Upper lobe of right lung (tissue), 1 donor: ENCODE measurements at regions not wholly inside any gene's neighbourhood (a gene's known extent, or its start where the extent isn't known, plus 50 kb on each side); places are given as distances from the start of the nearest gene placed in this dataset.

Experiments used
- ATAC-seq: fragments of 200-7000 bp; cut with Tn5 transposase; one replicate; pipeline ENCODE4 v1.9.1; 2020; ENCODE audit warnings: mild to moderate bottlenecking, moderate library complexity
- DNase-seq: peaks from one replicate; pipeline ENCODE4 v3.0.0-alpha.2; 2020
- H3K27ac ChIP-seq: fragments of 200-600 bp; one replicate; pipeline ENCODE4 v1.8.0; 2022
- H3K27me3 ChIP-seq: fragments of 200-600 bp; one replicate; pipeline ENCODE4 v1.8.0; 2022; ENCODE audit warnings: mild to moderate bottlenecking
- H3K36me3 ChIP-seq: fragments of 200-600 bp; one replicate; pipeline ENCODE4 v1.8.0; 2022
- H3K4me1 ChIP-seq: fragments of 200-600 bp; one replicate; pipeline ENCODE4 v1.8.0; 2022
- H3K4me3 ChIP-seq: fragments of 200-600 bp; one replicate; pipeline ENCODE4 v1.8.0; 2022; ENCODE audit warnings: mild to moderate bottlenecking
- H3K9me3 ChIP-seq: fragments of 200-600 bp; one replicate; pipeline ENCODE4 v1.8.0; 2022
- intact Hi-C: fragments of 100-400 bp; cut with DNase I; formaldehyde crosslinking; loops from one replicate; pipeline ENCODE4 v1.11.0; 2022
- TF ChIP-seq, protein P1 (sequence below): fragments of 200-600 bp; IDR thresholded peaks from one replicate; pipeline ENCODE4 v1.8.0; 2022; ENCODE audit warnings: antibody characterized with exemption
- donor health status: DM: no; HTN: yes; CAD: no; lungs with severe emphysema.

DNA sequence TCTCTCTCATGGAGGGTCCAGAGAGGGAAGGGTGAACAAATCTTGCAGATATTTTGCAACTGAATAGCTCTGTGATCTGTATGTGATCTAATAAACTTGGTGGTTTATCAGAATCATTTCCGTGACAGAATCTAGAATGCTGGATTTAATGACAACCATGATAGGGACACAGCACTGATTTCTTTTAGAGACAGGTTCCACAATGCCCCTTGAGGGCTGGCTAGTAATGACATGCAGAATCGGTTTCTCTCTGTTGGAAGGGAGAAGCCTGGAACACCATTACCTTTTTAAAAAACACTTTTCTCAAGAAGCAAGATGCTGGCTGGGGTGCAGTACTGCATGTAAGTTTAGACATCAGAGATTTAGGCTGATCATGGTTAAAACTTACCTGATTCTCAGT is 313.4 kb downstream of the CDH26 start:
- intact Hi-C loops, result no loop called here
- H3K9me3 ChIP-seq, result no peaks in the 10 kb centered on the region
- ATAC-seq (no peak), DNase-seq (no peak)
- H3K27ac ChIP-seq, result no peak overlapping the region
- H3K36me3 ChIP-seq, result no peaks in the 10 kb centered on the region
- no peaks in the 10 kb centered on the region for H3K4me1 ChIP-seq
- H3K4me3 ChIP-seq, result no peak overlapping the region
- no peaks in the 10 kb centered on the region for H3K27me3 ChIP-seq
- TF ChIP-seq, protein P1, sequence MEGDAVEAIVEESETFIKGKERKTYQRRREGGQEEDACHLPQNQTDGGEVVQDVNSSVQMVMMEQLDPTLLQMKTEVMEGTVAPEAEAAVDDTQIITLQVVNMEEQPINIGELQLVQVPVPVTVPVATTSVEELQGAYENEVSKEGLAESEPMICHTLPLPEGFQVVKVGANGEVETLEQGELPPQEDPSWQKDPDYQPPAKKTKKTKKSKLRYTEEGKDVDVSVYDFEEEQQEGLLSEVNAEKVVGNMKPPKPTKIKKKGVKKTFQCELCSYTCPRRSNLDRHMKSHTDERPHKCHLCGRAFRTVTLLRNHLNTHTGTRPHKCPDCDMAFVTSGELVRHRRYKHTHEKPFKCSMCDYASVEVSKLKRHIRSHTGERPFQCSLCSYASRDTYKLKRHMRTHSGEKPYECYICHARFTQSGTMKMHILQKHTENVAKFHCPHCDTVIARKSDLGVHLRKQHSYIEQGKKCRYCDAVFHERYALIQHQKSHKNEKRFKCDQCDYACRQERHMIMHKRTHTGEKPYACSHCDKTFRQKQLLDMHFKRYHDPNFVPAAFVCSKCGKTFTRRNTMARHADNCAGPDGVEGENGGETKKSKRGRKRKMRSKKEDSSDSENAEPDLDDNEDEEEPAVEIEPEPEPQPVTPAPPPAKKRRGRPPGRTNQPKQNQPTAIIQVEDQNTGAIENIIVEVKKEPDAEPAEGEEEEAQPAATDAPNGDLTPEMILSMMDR, result peak; percentile 13

DNA sequence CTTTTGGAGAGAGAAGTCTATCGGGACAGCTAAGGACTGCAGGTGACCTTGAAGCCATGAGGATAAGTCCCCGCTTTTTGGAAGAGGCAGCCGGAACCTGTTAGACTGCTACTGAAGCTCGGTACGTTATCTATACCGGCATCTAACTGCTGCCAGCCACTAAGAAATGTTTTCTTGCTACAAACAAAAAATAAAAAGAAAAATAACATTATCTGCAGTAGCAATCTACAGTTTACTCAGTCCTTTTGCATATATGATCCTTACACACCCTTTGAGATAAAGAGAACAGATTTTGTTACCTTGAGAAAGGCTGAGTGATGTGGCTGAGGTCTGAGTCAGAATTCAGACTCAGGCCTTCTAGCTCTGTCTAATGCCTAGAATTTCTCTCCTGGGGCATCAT is 314.6 kb downstream of the CDH26 start:
- H3K27me3 ChIP-seq, result no peaks in the 10 kb centered on the region
- no peaks in the 10 kb centered on the region for H3K9me3 ChIP-seq
- intact Hi-C loops, result no loop called here
- H3K4me3 ChIP-seq, result no peak overlapping the region
- no peak for DNase-seq
- H3K36me3 ChIP-seq, result no peaks in the 10 kb centered on the region
- TF ChIP-seq, protein P1, result no peak
- no peaks in the 10 kb centered on the region for H3K4me1 ChIP-seq
- no peak overlapping the region for H3K27ac ChIP-seq
- no peak for ATAC-seq

DNA sequence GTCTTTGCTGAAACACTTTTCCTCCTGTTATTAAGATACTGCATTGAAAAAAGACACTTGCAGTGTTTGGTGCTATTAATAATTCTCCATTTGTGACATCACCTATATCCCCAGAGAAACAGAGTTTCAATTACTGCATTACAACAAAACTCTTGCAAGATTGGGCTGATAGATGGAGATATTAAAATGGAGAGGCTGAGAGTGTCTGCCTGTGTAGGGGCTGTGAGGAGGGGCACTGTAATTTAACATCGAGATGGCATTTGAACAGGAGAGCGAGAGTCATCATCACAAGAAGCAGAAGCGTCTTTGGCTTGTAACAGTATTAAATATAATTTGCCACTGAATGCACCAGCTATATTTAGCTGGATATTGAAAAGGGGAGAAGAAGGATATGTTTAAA is 316.5 kb downstream of the CDH26 start:
- no peaks in the 10 kb centered on the region for H3K36me3 ChIP-seq
- H3K9me3 ChIP-seq, result no peaks in the 10 kb centered on the region
- TF ChIP-seq, protein P1, result no peak
- no peak overlapping the region for H3K27ac ChIP-seq
- no peak for DNase-seq
- H3K4me3 ChIP-seq, result no peak overlapping the region
- H3K27me3 ChIP-seq, result no peaks in the 10 kb centered on the region
- no peak for ATAC-seq
- intact Hi-C loops, result no loop called here
- H3K4me1 ChIP-seq, result no peaks in the 10 kb centered on the region

DNA sequence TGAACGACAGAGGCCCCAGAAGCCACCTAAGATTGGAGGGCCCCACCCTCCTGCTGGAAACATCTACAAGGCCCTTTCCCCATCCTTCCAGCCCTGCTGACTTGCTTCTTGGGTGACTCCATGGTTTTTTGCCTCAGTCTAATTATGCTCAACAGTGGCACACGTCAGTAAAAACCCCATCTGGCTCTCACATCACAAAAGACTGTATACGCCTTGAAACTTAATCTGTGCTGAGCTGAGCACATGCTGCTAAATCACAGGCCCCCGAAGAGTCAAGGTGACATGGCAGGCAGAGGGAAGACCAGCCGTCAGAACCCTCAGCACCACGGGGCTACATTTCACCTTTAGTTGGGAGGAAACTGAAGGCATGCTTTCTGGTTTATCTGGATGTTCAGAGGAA is 323.1 kb downstream of the CDH26 start:
- Histone ChIP-seq H3K4me3 (no peak overlapping the region), H3K27ac (no peak overlapping the region), H3K36me3 (no peaks in the 10 kb centered on the region), H3K27me3 (no peaks in the 10 kb centered on the region), H3K9me3 (no peaks in the 10 kb centered on the region), H3K4me1 (no peaks in the 10 kb centered on the region)
- TF ChIP-seq, protein P1, result no peak
- ATAC-seq (no peak), DNase-seq (no peak)
- intact Hi-C loops, result no loop called here

- no peaks in the 10 kb centered on the region for H3K9me3 ChIP-seq
- DNase-seq (no peak), ATAC-seq (no peak)
- H3K27me3 ChIP-seq, result no peaks in the 10 kb centered on the region
- H3K4me1 ChIP-seq, result no peaks in the 10 kb centered on the region
- TF ChIP-seq, protein P1, result no peak
- H3K4me3 ChIP-seq, result no peak overlapping the region
- no peaks in the 10 kb centered on the region for H3K36me3 ChIP-seq
- H3K27ac ChIP-seq, result no peak overlapping the region
- intact Hi-C loops, result no loop called here
Observed at GRCh38 chr20:60283281-60283680, 325.1 kb downstream of the CDH26 start.

GRCh38 chr20:60286764-60287163 is 328.5 kb downstream of the CDH26 start:
- H3K27ac ChIP-seq, result no peak overlapping the region
- no peaks in the 10 kb centered on the region for H3K4me1 ChIP-seq
- H3K36me3 ChIP-seq, result no peaks in the 10 kb centered on the region
- intact Hi-C loops, result no loop called here
- ATAC-seq (no peak), DNase-seq (no peak)
- H3K27me3 ChIP-seq, result no peaks in the 10 kb centered on the region
- H3K9me3 ChIP-seq, result peaks cover 4% of the 10 kb centered on the region
- TF ChIP-seq, protein P1, result no peak
- no peak overlapping the region for H3K4me3 ChIP-seq
